Ectodermal cell (in vitro differentiated cells): ENCODE measurements at regions not wholly inside any gene's neighbourhood (a gene's known extent, or its start where the extent isn't known, plus 50 kb on each side); places are given as distances from the start of the nearest gene placed in this dataset.
"Not testable (repeated sequence)": the region's sequence is repeated elsewhere in the genome, so short reads cannot be mapped to it uniquely, and the experiment has no call there.

Experiments used
- H3K27ac ChIP-seq: 2 replicates; pipeline ENCODE4 v1.7.0; 2013; ENCODE audit warnings: mild to moderate bottlenecking, low read depth, low read length; ENCODE audit not compliant: insufficient read depth, poor library complexity, severe bottlenecking
- H3K27me3 ChIP-seq: 2 replicates; pipeline ENCODE4 v1.7.0; 2013; ENCODE audit warnings: mild to moderate bottlenecking, low read length; ENCODE audit not compliant: insufficient read depth, control insufficient read depth, poor library complexity, severe bottlenecking
- H3K36me3 ChIP-seq: one replicate; pipeline ENCODE4 v1.7.0; 2013; ENCODE audit warnings: low read length; ENCODE audit not compliant: control insufficient read depth, insufficient read depth
- H3K4me1 ChIP-seq: one replicate; pipeline ENCODE4 v1.7.0; 2013; ENCODE audit warnings: low read length; ENCODE audit not compliant: control insufficient read depth, insufficient read depth
- H3K4me3 ChIP-seq: 2 replicates; pipeline ENCODE4 v1.7.0; 2013; ENCODE audit warnings: low read depth, low read length, control low read depth; ENCODE audit not compliant: insufficient read depth
- H3K9me3 ChIP-seq: 2 replicates; pipeline ENCODE4 v1.7.0; 2013; ENCODE audit warnings: mild to moderate bottlenecking, low read length, moderate library complexity; ENCODE audit not compliant: control insufficient read depth
- WGBS, 2 experiments: methylation state at CpG; one replicate each; pipeline ENCODE4 v1.1.7; 2013; ENCODE audit warnings: missing lambda C conversion rate in 2 of 2; 5-methylcytosine and 5-hydroxymethylcytosine counted together

- H3K4me3 ChIP-seq, H3K36me3 ChIP-seq, H3K4me1 ChIP-seq, H3K27me3 ChIP-seq, H3K27ac ChIP-seq, H3K9me3 ChIP-seq: not testable (repeated sequence)
- no CpG with 5 or more reads among the region's 1 CpG for WGBS, 2 experiments
Measured at GRCh38 chr2:87446313-87446696, 301.6 kb upstream of the PLGLB2 start.

- H3K36me3 ChIP-seq, H3K27ac ChIP-seq, H3K27me3 ChIP-seq, H3K4me1 ChIP-seq, H3K9me3 ChIP-seq, H3K4me3 ChIP-seq: not testable (repeated sequence)
- 70 to 83% methylated on average over 2 of the region's 3 CpGs for WGBS, 2 experiments
Measured at GRCh38 chr2:87449462-87449980, 298.4 kb upstream of the PLGLB2 start.

- H3K36me3 ChIP-seq, H3K27me3 ChIP-seq, H3K4me1 ChIP-seq, H3K27ac ChIP-seq, H3K9me3 ChIP-seq, H3K4me3 ChIP-seq: not testable (repeated sequence)
- WGBS, 2 experiments, result 94 to 100% methylated on average over 2 to 3 of the region's 4 CpGs
Measured at GRCh38 chr2:87452193-87452592, 295.7 kb upstream of the PLGLB2 start.

DNA sequence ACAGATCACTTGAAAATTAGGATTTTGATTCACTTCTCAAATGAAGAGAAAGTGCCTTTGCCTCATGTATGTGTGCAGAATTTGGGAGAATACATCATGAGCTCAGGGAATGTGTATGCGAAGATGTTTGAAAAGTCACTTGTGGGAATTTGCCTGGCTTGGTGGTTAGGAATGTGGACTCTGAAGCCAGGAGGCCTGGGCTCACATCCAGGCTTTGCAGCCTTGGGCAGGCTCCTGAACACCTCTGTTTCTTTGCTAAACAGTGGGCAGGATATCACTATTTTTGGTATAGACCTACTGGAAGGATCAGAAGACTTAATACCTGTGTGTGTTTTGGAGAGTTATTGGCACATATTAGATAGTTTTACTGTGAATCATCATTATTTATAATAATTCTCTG is 295.0 kb upstream of the PLGLB2 start:
- H3K27me3 ChIP-seq, H3K9me3 ChIP-seq, H3K4me3 ChIP-seq, H3K4me1 ChIP-seq, H3K36me3 ChIP-seq, H3K27ac ChIP-seq: not testable (repeated sequence)
- 97 to 98% methylated on average over 1 of the region's 1 CpG for WGBS, 2 experiments

DNA sequence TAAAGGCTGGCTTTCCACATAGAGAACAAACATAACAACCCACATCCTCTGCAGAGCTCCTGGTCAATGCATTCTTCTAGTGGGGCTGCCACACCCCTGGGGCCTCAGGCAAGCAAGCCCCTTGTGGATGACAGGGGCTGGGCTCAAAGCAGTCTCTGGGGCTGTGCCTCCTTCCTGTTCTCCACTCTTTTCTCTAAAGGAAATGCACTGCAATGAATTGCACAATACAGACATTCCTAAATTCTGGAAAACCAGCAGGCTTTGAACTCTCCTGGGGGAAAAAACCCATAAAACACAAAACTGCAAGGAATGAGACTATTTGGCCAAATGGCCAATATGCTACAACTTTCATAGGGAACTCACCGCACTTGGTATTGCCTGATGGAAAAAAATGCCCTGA is 293.9 kb upstream of the PLGLB2 start:
- not testable (repeated sequence) for H3K36me3 ChIP-seq, H3K27ac ChIP-seq, H3K9me3 ChIP-seq, H3K4me1 ChIP-seq, H3K4me3 ChIP-seq, H3K27me3 ChIP-seq
- WGBS, 2 experiments, result 88 to 100% methylated on average over 1 of the region's 1 CpG

DNA sequence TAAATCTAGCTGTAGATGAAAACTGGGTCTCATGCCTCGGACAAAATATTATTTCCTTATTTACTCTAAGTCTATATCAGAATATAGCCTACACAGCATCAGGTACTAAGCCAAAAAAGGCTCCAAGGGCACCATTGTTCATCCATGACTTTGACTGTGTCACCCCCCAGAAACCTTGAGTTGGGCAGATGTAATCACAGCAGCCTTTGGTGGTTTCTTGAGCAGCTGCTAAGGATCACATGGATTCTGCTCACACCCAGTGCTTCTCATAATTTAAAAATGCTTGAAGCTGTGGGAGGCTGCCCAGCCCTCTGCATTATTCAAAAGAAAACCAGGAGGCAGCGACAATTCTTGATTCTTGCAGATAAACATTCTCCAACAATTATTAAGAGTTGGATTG is 293.5 kb upstream of the PLGLB2 start:
- not testable (repeated sequence) for H3K4me3 ChIP-seq, H3K4me1 ChIP-seq, H3K27ac ChIP-seq, H3K27me3 ChIP-seq, H3K9me3 ChIP-seq, H3K36me3 ChIP-seq
- 100% methylated on average over 1 of the region's 2 CpGs; no CpG with 5 or more reads in 1 of the 2 experiments for WGBS, 2 experiments

DNA sequence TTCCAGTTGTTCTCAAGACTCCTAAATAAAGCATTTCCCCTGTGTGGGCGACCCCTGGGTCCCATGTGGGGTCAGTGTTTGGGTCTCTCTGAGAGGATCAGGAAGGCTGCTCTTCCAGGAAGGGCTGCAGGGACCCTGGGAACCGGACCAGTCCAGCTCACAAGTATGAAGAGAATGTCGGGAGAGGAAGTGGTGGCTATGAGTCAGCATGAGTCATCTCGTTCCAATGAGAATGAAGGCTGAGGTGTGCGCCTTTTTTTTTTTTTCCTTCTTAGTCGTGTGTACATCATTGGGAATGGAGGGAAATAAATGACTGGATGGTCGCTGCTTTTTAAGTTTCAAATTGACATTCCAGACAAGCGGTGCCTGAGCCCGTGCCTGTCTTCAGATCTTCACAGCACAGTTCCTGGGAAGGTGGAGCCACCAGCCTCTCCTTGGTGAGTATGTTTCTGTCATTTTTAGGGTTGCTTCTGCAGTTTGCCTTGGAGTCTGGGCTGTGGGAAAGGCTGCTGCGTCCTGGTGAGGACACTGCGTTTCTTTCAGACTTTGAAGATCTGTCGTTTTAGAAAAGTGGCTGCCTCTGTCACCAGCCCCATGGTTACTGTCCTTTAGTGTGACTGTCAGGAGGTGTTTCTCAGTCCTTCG is 292.6 kb upstream of the PLGLB2 start:
- H3K27me3 ChIP-seq, H3K4me3 ChIP-seq, H3K36me3 ChIP-seq, H3K27ac ChIP-seq, H3K4me1 ChIP-seq, H3K9me3 ChIP-seq: not testable (repeated sequence)
- 18% methylated on average over 2 of the region's 13 CpGs; no CpG with 5 or more reads in 1 of the 2 experiments for WGBS, 2 experiments

- WGBS, 2 experiments, result 71 to 74% methylated on average over 2 of the region's 9 CpGs
- H3K27ac ChIP-seq, H3K36me3 ChIP-seq, H3K4me1 ChIP-seq, H3K9me3 ChIP-seq, H3K4me3 ChIP-seq, H3K27me3 ChIP-seq: not testable (repeated sequence)
Measured at GRCh38 chr2:87455854-87456249, 292.0 kb upstream of the PLGLB2 start.

DNA sequence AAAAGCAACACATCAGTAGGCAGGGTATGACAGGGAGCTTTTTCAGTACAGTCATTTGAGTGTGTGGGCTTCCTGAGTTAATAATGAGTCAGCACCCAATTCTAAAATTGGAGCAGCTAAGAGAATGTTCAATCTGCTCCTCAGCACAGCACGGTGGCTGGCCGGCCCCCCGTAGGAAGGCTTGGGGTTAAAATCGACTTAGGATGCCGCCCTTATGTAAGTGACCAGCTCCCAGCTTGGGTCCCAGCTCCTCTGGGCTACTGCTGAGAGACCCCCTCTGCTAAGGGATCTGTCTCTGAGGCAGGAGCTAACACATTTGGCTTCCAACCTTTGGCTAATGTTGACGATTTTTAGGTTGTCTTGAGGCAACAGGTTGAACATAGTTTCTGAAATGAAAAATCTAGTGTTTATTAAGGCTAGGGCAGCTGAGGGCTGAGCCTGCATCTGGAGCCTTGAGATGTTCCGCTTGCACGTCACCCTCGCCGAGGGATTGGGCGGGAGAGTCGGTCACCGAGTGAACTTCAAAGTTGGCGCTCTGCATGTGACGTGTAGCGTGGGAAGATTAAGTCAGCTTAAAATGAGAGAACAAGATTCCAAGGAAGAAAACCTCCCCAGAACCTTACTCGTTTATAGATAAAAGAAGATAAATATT is 291.3 kb upstream of the PLGLB2 start:
- H3K4me3 ChIP-seq, H3K27ac ChIP-seq, H3K36me3 ChIP-seq, H3K9me3 ChIP-seq, H3K27me3 ChIP-seq, H3K4me1 ChIP-seq: not testable (repeated sequence)
- 49 to 51% methylated on average over 5 of the region's 17 CpGs for WGBS, 2 experiments

- H3K9me3 ChIP-seq, H3K4me3 ChIP-seq, H3K36me3 ChIP-seq, H3K27me3 ChIP-seq, H3K4me1 ChIP-seq, H3K27ac ChIP-seq: not testable (repeated sequence)
- no CpG with 5 or more reads among the region's 8 CpGs for WGBS, 2 experiments
Measured at GRCh38 chr2:87457129-87457499, 290.8 kb upstream of the PLGLB2 start.

DNA sequence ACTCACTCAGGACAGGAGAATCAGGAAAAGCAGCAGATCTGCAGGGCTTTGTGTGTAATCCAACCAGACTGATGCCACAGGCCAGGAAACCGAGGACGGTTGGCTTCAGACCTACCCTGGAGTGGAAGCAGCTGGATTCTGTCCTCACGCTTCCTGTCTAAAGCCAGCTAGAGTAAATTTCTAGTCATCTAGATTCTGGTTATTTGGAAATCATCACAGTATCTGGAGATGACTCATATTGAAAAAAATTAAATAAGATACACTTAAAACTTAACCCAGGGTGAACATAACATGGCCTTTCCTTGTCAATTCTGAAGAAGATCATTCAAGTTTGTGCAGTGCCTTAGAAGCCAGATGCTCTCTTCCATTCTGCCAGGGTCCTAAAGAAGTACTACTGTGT is 288.9 kb upstream of the PLGLB2 start:
- H3K27ac ChIP-seq, H3K9me3 ChIP-seq, H3K36me3 ChIP-seq, H3K4me1 ChIP-seq, H3K4me3 ChIP-seq, H3K27me3 ChIP-seq: not testable (repeated sequence)
- WGBS, 2 experiments, result no CpG with 5 or more reads among the region's 3 CpGs
